Activated naive CD4-positive, alpha-beta T cell (primary cell): ENCODE measurements at regions not wholly inside any gene's neighbourhood (a gene's known extent, or its start where the extent isn't known, plus 50 kb on each side); places are given as distances from the start of the nearest gene placed in this dataset.
"Not testable (repeated sequence)": the region's sequence is repeated elsewhere in the genome, so short reads cannot be mapped to it uniquely, and the experiment has no call there.

ENCODE experiments used
- DNase-seq, 4 experiments: peaks; one replicate each; lab custom pipeline; 2025; lab: John Stamatoyannopoulos, UW

DNA sequence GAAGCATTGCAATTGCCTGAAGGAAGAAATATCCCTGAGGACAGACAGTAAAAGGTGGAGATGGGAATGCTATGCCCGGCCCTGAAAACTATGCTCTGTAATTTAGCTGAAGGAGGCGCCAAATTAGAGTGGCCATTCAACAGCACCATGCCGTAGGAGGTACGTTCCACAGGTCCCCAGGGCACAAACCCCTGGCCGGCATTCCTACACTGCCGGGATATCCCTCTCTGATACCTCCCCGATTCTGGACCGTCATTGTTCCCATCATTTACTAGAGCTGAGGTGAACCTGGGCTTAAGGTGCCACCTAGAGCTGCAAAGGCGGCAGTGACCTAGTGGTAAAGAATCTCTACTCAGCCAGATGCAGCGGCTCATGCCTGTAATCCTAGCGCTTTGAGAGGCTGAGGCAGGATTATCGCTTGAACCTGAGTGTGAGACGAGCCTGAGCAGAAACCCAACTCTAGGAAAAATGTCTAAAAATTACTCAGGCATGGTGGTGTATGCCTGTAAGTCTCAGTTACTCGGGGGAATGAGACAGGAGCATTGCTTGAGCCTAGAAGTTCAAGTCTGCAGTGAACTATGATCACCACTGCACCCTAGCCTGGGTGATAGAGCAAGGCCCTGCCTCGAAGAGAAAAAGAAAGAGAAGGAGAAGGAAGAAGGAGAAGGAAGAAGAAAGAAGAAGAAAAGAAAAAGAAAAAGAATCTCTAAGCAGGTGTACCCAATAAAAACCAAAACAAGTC is 53.0 kb upstream of the TNKS2 start:
- no peak for DNase-seq

DNA sequence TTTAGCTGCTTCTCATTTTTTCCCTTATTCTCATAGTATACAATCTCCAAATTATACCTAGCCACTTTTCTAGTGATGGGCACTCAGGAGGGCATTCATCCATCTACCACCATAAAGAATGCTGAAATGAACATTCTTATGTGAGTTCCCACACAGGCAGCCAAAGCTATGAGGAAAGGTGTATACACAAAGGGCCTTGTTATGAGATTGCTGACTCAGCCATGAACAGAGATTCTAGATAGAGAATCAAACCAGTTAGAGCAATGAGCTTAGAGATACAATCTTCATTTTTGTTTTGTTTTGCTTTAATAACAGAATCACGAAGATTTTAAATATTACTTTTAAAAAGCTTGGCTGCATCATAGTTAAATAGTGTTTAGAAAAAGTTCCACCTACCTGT is 54.8 kb upstream of the TNKS2 start:
- no peak for DNase-seq

GRCh38 chr10:91742229-91742628 is 56.0 kb upstream of the TNKS2 start:
- DNase-seq, result no peak

DNA sequence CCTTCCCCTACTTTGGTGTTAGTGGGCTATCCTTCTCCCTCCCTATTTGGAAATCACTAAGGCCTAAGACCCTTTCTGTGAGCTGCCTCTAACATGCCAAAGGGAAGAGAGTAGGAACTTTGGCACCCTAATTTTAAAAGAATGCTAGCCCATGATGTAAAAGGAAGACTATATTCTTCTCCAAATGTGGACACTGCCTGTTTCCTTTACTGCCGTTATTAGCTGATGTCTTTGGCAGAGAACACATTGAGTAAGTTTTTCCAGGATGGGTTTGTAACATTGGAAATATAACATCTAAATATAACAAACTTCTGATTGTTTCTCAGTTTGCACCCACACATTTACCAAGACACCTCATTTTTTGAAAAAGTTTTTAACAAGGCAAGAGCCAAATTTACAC is 56.9 kb upstream of the TNKS2 start:
- DNase-seq, result no peak

- DNase-seq, result no peak
Measured at GRCh38 chr10:91740353-91740924, 57.8 kb upstream of the TNKS2 start.

GRCh38 chr10:91732265-91732664 is 66.0 kb upstream of the TNKS2 start:
- DNase-seq, result not testable (repeated sequence)

DNA sequence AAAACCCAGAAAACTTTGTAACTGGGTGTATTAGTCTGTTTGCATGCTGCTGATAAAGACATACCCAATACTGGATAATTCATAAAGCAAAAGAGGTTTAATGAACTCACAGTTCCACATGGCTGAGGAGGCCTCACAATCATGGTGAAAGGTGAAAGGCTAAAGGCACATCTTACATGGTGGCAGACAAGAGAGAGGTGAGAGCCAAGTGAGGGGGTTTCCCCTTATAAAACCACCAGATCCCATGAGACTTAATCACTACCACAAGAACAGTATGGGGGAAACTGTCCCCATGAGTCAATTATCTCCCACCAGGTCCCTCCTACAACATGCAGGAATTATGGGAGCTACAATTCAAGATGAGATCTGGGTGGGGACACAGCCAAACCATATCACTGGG is 68.9 kb upstream of the TNKS2 start:
- DNase-seq, result not testable (repeated sequence)

GRCh38 chr10:91726355-91726754 is 71.9 kb upstream of the TNKS2 start:
- no peak for DNase-seq

DNA sequence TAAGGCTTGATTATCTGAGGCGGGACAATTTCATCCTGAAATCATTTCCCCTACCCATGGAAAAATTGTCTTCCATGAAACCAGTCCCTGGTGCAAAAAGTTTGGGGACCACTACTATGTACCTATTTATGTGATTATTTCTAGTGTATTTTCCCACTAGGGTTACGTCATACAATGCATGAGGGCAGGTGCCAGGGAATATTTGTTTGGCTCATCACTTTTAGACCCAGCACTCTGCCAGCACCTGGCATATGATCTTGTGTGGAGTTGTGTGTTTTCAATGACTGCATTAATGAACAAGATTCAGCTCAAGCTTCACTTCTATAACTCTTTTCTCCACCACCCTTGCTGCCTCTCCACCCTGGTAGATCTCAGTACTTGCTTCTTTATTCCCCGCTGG is 73.3 kb upstream of the TNKS2 start:
- DNase-seq, result no peak

DNA sequence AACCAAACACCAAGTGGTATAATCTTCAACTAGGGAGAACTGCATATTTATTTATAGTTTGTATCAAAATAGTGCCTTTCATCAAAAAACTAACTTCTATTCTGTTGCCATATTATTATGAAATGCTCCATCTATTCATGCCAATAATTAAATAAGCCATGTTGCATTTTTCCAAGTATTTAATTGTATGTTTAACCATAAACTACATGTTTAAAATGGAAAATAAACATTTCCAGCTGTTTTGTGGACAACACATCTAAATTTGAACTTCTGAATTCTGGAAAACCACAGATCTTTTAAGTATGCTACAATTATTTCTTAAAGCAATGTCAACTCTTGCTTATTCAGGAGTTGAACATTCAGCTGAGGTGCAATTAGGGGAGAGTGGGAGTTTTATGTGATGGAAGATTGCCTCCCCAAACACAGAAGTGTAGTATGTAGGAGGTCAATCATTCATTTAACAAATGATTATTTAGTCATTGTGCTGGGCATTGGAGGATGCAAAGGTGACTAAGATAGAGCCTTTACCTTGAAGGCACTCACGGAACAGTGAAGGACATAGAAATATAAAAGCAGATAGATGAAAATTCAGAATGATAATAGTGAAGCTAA is 80.7 kb upstream of the PPP1R3C start:
- DNase-seq, result no peak

DNA sequence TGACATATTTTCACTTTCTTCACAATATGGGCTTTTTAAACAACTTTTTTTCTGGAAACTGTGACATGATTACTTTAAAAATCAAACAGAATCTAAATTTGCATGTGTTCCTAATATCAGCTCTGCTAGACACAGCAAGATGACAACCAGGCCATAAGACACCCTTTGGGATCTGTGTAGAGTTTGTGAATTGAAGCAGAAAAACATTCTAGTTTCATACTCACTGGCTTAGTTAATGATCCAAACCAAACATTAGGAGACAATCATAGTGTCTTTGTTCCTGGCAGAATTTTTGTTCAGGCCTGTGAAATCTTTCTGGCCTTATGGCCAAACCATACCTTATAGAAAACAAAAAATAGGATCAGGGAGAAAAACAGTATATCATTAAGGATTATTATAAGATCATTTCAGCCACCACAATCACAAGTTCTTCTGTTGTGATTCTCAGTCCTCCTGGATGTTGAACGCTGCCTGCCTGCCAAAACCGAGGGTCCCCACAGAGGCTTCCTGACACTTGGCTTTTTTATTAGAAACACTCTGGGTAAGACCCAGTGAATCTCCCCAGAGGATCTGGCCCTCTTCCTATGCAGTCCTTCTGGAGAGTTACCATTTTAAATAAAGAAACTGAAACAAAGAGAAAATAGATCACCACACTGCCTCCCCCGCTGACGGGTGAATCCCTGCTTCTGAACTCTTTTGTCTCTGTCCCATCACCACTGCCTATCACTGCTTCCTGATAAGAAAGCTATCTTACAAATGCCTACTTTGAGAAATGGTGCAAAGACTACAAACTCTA is 79.2 kb upstream of the PPP1R3C start:
- DNase-seq, result no peak

DNA sequence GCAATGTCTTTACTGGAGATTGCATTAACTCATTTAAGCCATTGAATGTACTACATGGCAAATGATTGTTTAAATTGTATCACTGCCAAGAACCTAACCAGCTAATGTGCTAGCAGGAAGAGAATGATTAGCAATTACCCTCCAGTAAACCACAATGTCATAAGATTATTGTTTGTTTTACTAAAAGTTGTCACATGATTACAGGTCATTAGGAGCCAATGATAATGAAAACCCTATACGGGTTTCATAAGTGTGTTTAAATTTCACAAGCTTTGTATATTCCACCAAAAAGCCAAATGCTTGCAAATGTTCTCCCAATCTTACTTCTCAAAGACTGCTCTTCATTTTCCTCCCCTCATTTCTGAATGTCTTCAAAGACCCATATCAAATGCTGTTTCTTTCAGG is 76.5 kb upstream of the PPP1R3C start:
- DNase-seq, result no peak

- DNase-seq, result no peak
Measured at GRCh38 chr10:91708174-91708861, 75.4 kb upstream of the PPP1R3C start.

GRCh38 chr10:91707236-91707635 is 74.4 kb upstream of the PPP1R3C start:
- DNase-seq, result no peak

GRCh38 chr10:91705948-91706670 is 73.2 kb upstream of the PPP1R3C start:
- no peak for DNase-seq

GRCh38 chr10:91702620-91703019 is 69.7 kb upstream of the PPP1R3C start:
- DNase-seq, result no peak

GRCh38 chr10:91700788-91701444 is 68.0 kb upstream of the PPP1R3C start:
- no peak for DNase-seq

GRCh38 chr10:91700273-91700672 is 67.4 kb upstream of the PPP1R3C start:
- DNase-seq, result no peak

GRCh38 chr10:91698258-91698657 is 65.4 kb upstream of the PPP1R3C start:
- peak in 1 of 4 experiments; percentile 1 for DNase-seq

- no peak for DNase-seq
Measured at GRCh38 chr10:91694170-91694794, 61.4 kb upstream of the PPP1R3C start.
